ENCODE measurements at regions not wholly inside any gene's neighbourhood (a gene's known extent, or its start where the extent isn't known, plus 50 kb on each side); places are given as distances from the start of the nearest gene placed in this dataset.

DNA sequence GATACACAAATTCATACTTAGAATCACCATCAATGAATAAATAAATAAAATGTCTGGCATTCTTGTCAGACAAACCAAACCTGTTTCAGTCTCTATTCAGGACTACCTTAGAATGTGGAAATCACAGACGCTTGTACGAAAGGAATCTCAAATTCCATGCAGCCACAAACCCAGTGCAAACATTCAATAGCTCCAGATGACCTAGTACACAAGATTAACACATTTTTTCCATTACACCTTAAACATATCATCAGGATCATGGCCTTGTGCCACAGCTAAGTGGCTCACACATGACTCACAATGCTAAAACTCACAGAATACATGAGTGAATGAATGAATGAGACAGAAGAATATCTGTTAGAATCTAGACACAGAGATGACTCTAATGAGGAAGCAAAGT lies 134.2 kb downstream of the PWWP3B start:
- TF ChIP-seq POLR2A (IDR thresholded peaks at IDR 0.05; ENCODE audit: low read depth, low read length): no peak
- TF ChIP-seq EZH2 (IDR thresholded peaks at IDR 0.05; ENCODE audit: borderline replicate concordance, low read depth, low read length, severe bottlenecking): no peak
- TF ChIP-seq, protein P1, sequence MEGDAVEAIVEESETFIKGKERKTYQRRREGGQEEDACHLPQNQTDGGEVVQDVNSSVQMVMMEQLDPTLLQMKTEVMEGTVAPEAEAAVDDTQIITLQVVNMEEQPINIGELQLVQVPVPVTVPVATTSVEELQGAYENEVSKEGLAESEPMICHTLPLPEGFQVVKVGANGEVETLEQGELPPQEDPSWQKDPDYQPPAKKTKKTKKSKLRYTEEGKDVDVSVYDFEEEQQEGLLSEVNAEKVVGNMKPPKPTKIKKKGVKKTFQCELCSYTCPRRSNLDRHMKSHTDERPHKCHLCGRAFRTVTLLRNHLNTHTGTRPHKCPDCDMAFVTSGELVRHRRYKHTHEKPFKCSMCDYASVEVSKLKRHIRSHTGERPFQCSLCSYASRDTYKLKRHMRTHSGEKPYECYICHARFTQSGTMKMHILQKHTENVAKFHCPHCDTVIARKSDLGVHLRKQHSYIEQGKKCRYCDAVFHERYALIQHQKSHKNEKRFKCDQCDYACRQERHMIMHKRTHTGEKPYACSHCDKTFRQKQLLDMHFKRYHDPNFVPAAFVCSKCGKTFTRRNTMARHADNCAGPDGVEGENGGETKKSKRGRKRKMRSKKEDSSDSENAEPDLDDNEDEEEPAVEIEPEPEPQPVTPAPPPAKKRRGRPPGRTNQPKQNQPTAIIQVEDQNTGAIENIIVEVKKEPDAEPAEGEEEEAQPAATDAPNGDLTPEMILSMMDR (IDR thresholded peaks at IDR 0.05; ENCODE audit: extremely low read depth in 1 of 2, insufficient read depth in 1 of 2, low read depth in 1 of 2, low read length in 2 of 2): no peak
- TF ChIP-seq JUN (IDR thresholded peaks at IDR 0.05; ENCODE audit: borderline replicate concordance, insufficient read depth, insufficient read length, low read depth): no peak
- TF ChIP-seq, protein P2, sequence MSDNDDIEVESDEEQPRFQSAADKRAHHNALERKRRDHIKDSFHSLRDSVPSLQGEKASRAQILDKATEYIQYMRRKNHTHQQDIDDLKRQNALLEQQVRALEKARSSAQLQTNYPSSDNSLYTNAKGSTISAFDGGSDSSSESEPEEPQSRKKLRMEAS (IDR thresholded peaks at IDR 0.05; ENCODE audit: insufficient read depth, insufficient read length): no peak
